HG02884 (cell line): ENCODE measurements at regions not wholly inside any gene's neighbourhood (a gene's known extent, or its start where the extent isn't known, plus 50 kb on each side); places are given as distances from the start of the nearest gene placed in this dataset.
"Not testable (repeated sequence)": the region's sequence is repeated elsewhere in the genome, so short reads cannot be mapped to it uniquely, and the experiment has no call there.

Experiments used
- ATAC-seq: cut with Tn5 transposase; IDR thresholded peaks from one replicate; pipeline ENCODE4 v1.9.1; 2021; ENCODE audit warnings: mild to moderate bottlenecking, moderate library complexity; ENCODE audit not compliant: unreplicated experiment

GRCh38 chr13:70541451-70541850 is 433.2 kb upstream of the KLHL1 start:
- ATAC-seq, result no peak

GRCh38 chr13:70534466-70534865 is 426.2 kb upstream of the KLHL1 start:
- no peak for ATAC-seq

GRCh38 chr13:70529652-70530051 is 421.4 kb upstream of the KLHL1 start:
- no peak for ATAC-seq

- ATAC-seq, result no peak
Observed at GRCh38 chr13:70527599-70527998, 419.3 kb upstream of the KLHL1 start.

GRCh38 chr13:70523622-70524021 is 415.4 kb upstream of the KLHL1 start:
- no peak for ATAC-seq

- no peak for ATAC-seq
Observed at GRCh38 chr13:70520275-70521036, 412.2 kb upstream of the KLHL1 start.

- ATAC-seq, result no peak
Observed at GRCh38 chr13:70518081-70518480, 409.8 kb upstream of the KLHL1 start.

- ATAC-seq, result no peak
Observed at GRCh38 chr13:70516226-70516625, 408.0 kb upstream of the KLHL1 start.

- ATAC-seq, result not testable (repeated sequence)
Observed at GRCh38 chr13:70511861-70512417, 403.7 kb upstream of the KLHL1 start.

GRCh38 chr13:70505809-70506208 is 397.6 kb upstream of the KLHL1 start:
- ATAC-seq, result no peak

GRCh38 chr13:70502944-70503343 is 394.7 kb upstream of the KLHL1 start:
- ATAC-seq, result no peak

- no peak for ATAC-seq
Observed at GRCh38 chr13:70490320-70490935, 382.2 kb upstream of the KLHL1 start.

GRCh38 chr13:70484931-70485330 is 376.7 kb upstream of the KLHL1 start:
- ATAC-seq, result no peak

GRCh38 chr13:70483599-70484276 is 375.5 kb upstream of the KLHL1 start:
- ATAC-seq, result no peak

GRCh38 chr13:70473907-70474306 is 365.7 kb upstream of the KLHL1 start:
- no peak for ATAC-seq

GRCh38 chr13:70469077-70469476 is 360.8 kb upstream of the KLHL1 start:
- ATAC-seq, result no peak

GRCh38 chr13:70457474-70457873 is 349.2 kb upstream of the KLHL1 start:
- no peak for ATAC-seq

GRCh38 chr13:70448820-70449219 is 340.6 kb upstream of the KLHL1 start:
- ATAC-seq, result no peak

GRCh38 chr13:70432276-70432805 is 324.1 kb upstream of the KLHL1 start:
- ATAC-seq, result no peak

- ATAC-seq, result no peak
Observed at GRCh38 chr13:70430256-70430655, 322.0 kb upstream of the KLHL1 start.

GRCh38 chr13:70424928-70425327 is 316.7 kb upstream of the KLHL1 start:
- ATAC-seq, result no peak
